GM12864 (cell line): ENCODE measurements at regions not wholly inside any gene's neighbourhood (a gene's known extent, or its start where the extent isn't known, plus 50 kb on each side); places are given as distances from the start of the nearest gene placed in this dataset.
"Not testable (repeated sequence)": the region's sequence is repeated elsewhere in the genome, so short reads cannot be mapped to it uniquely, and the experiment has no call there.

Experiments used
- DNase-seq: peaks from one replicate; pipeline ENCODE4 v3.0.0-alpha.2; 2011; ENCODE audit warnings: low read depth
- H3K4me3 ChIP-seq: 2 replicates; pipeline ENCODE4 v1.5.1; 2011; ENCODE audit warnings: mild to moderate bottlenecking, low read depth, low read length, control low read depth
- CTCF ChIP-seq: IDR thresholded peaks from 2 replicates; pipeline ENCODE4 v1.5.1; 2011; ENCODE audit warnings: low read depth, mild to moderate bottlenecking, moderate library complexity, low read length, control low read depth, inconsistent platforms; ENCODE audit errors: missing control alignments

GRCh38 chr2:13522917-13523821 lies 806.4 kb downstream of the TRIB2 start:
- H3K4me3 ChIP-seq: peak overlapping the region; percentile 25; the same call in 1 of the 2 replicates
- DNase-seq: peak; percentile 78
- peak; percentile 51 for TF ChIP-seq CTCF

GRCh38 chr2:13524492-13524891 lies 807.8 kb downstream of the TRIB2 start:
- no peak for TF ChIP-seq CTCF
- no peak for DNase-seq

GRCh38 chr2:13531735-13532410 lies 815.1 kb downstream of the TRIB2 start:
- DNase-seq, H3K4me3 ChIP-seq: not testable (repeated sequence)

More at GRCh38 chr2:13524492-13524891, 807.8 kb downstream of the TRIB2 start:
- H3K4me3 ChIP-seq: no peak overlapping the region; the same call in 1 of the 2 replicates

GRCh38 chr2:13532781-13533523 lies 816.2 kb downstream of the TRIB2 start:
- DNase-seq, H3K4me3 ChIP-seq: not testable (repeated sequence)

- no peak overlapping the region for H3K4me3 ChIP-seq
- DNase-seq: no peak
- TF ChIP-seq CTCF: no peak
These were observed 816.8 kb downstream of the TRIB2 start for GRCh38 chr2:13533524-13533922.

- TF ChIP-seq CTCF: no peak
- DNase-seq: no peak
- no peak overlapping the region for H3K4me3 ChIP-seq
These were observed 820.2 kb downstream of the TRIB2 start for GRCh38 chr2:13536941-13537340.

GRCh38 chr2:13537771-13538349 lies 821.1 kb downstream of the TRIB2 start:
- no peak for TF ChIP-seq CTCF
- no peak overlapping the region for H3K4me3 ChIP-seq
- DNase-seq: no peak
